Keratinocyte (primary cell): ENCODE measurements at regions not wholly inside any gene's neighbourhood (a gene's known extent, or its start where the extent isn't known, plus 50 kb on each side); places are given as distances from the start of the nearest gene placed in this dataset.

ENCODE experiments used
- DNase-seq: peaks from one replicate; pipeline ENCODE4 v3.0.0-alpha.2; 2011; ENCODE audit warnings: low read depth, missing footprints, low spot score
- FAIRE-seq: peaks from 2 replicates; lab custom pipeline; 2011; peaks lifted over from hg19 to GRCh38; lab: Jason Lieb, UNC
- H2AFZ ChIP-seq: 2 replicates; pipeline ENCODE4 v1.6.0; 2012; ENCODE audit warnings: low read length, control low read depth, inconsistent platforms; ENCODE audit not compliant: control insufficient read depth
- H3K27ac ChIP-seq: 2 replicates; pipeline ENCODE4 v1.5.1; 2011; ENCODE audit warnings: low read length; ENCODE audit not compliant: control insufficient read depth, insufficient read depth
- H3K27me3 ChIP-seq: 3 replicates; pipeline ENCODE4 v1.6.0; 2011; ENCODE audit warnings: low read length; ENCODE audit not compliant: control insufficient read depth, insufficient read depth; ENCODE audit errors: extremely low read depth
- H3K36me3 ChIP-seq, 2 experiments: 2 replicates in 1 of 2; 3 replicates in 1 of 2; pipeline ENCODE4 v1.5.1; 2011; ENCODE audit warnings: low read length in 2 of 2, mild to moderate bottlenecking in 1 of 2; ENCODE audit not compliant: control insufficient read depth in 2 of 2, insufficient read depth in 2 of 2; ENCODE audit errors: extremely low read depth in 1 of 2
- H3K4me1 ChIP-seq: 3 replicates; pipeline ENCODE4 v1.5.1; 2011; ENCODE audit warnings: low read length; ENCODE audit not compliant: control insufficient read depth, insufficient read depth; ENCODE audit errors: extremely low read depth
- H3K4me2 ChIP-seq: 3 replicates; pipeline ENCODE4 v1.6.0; 2011; ENCODE audit warnings: low read depth, low read length; ENCODE audit not compliant: control insufficient read depth, insufficient read depth; ENCODE audit errors: extremely low read depth
- H3K4me3 ChIP-seq, 3 experiments: fragments of 200-600 bp in 1 of 3; sonication (generic) in 1 of 3; 2 replicates in 2 of 3; 3 replicates in 1 of 3; pipeline ENCODE4 v1.5.1; 2011 to 2016; ENCODE audit warnings: low read length in 3 of 3, mild to moderate bottlenecking in 3 of 3, control low read depth in 2 of 3, inconsistent platforms in 1 of 3, low read depth in 1 of 3, mixed read lengths in 1 of 3, mixed run types in 1 of 3, moderate library complexity in 1 of 3; ENCODE audit not compliant: control insufficient read depth in 2 of 3, insufficient read depth in 2 of 3; ENCODE audit errors: extremely low read depth in 1 of 3
- H3K79me2 ChIP-seq: 2 replicates; pipeline ENCODE4 v1.6.0; 2012; ENCODE audit warnings: low read length; ENCODE audit not compliant: control insufficient read depth, insufficient read depth
- H3K9ac ChIP-seq: 3 replicates; pipeline ENCODE4 v1.6.0; 2011; ENCODE audit warnings: low read length; ENCODE audit not compliant: control insufficient read depth, insufficient read depth; ENCODE audit errors: extremely low read depth
- H3K9me1 ChIP-seq: 3 replicates; pipeline ENCODE4 v1.6.0; 2011; ENCODE audit warnings: low read length; ENCODE audit not compliant: control insufficient read depth, insufficient read depth; ENCODE audit errors: extremely low read depth
- H3K9me3 ChIP-seq: 2 replicates; pipeline ENCODE4 v1.5.1; 2012; ENCODE audit warnings: low read depth, low read length; ENCODE audit not compliant: control insufficient read depth
- H4K20me1 ChIP-seq: 3 replicates; pipeline ENCODE4 v1.6.0; 2011; ENCODE audit warnings: low read length; ENCODE audit not compliant: control insufficient read depth, insufficient read depth; ENCODE audit errors: extremely low read depth
- EZH2 ChIP-seq: IDR thresholded peaks from one replicate; pipeline ENCODE4 v1.6.1; 2012; ENCODE audit warnings: inconsistent platforms, mild to moderate bottlenecking, low read length, moderate library complexity
- dilution Hi-C: fragments of 300-500 bp; cut with MboI; formaldehyde crosslinking; loops from one replicate; pipeline ENCODE4 v1.7.0; 2020; ENCODE audit warnings: low sequenced_read_pairs; ENCODE audit not compliant: extremely low pct_ligation_motif_present
- TF ChIP-seq, protein P1 (sequence below), 3 experiments: IDR thresholded peaks in 1 of 3; conservative IDR thresholded peaks in 1 of 3; optimal IDR thresholded peaks in 1 of 3; 2 replicates in 2 of 3; 3 replicates in 1 of 3; pipeline versions ENCODE3 to v1.5.1; 2011; ENCODE audit warnings: low read length in 3 of 3, mild to moderate bottlenecking in 3 of 3, moderate library complexity in 2 of 3, control low read depth in 1 of 3, inconsistent platforms in 1 of 3; ENCODE audit not compliant: insufficient read depth in 2 of 3; ENCODE audit errors: extremely low read depth in 1 of 3

- no peak overlapping the region for H3K4me3 ChIP-seq
- no peaks in the 10 kb centered on the region for H3K79me2 ChIP-seq
- no peaks in the 10 kb centered on the region for H3K27me3 ChIP-seq
- no peak overlapping the region for H3K4me2 ChIP-seq
- dilution Hi-C loops, result no loop called here
- H2AFZ ChIP-seq, result no peak overlapping the region
- no peak for FAIRE-seq
- H3K9me1 ChIP-seq, result no peaks in the 10 kb centered on the region
- TF ChIP-seq, protein P1, sequence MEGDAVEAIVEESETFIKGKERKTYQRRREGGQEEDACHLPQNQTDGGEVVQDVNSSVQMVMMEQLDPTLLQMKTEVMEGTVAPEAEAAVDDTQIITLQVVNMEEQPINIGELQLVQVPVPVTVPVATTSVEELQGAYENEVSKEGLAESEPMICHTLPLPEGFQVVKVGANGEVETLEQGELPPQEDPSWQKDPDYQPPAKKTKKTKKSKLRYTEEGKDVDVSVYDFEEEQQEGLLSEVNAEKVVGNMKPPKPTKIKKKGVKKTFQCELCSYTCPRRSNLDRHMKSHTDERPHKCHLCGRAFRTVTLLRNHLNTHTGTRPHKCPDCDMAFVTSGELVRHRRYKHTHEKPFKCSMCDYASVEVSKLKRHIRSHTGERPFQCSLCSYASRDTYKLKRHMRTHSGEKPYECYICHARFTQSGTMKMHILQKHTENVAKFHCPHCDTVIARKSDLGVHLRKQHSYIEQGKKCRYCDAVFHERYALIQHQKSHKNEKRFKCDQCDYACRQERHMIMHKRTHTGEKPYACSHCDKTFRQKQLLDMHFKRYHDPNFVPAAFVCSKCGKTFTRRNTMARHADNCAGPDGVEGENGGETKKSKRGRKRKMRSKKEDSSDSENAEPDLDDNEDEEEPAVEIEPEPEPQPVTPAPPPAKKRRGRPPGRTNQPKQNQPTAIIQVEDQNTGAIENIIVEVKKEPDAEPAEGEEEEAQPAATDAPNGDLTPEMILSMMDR (optimal IDR thresholded peaks at IDR 0.05 in 1 of 3, IDR thresholded peaks at IDR 0.05 in 1 of 3, conservative IDR thresholded peaks at IDR 0.05 in 1 of 3; ENCODE audit: extremely low read depth in 1 of 3, insufficient read depth in 2 of 3, low read length in 3 of 3), result no peak
- TF ChIP-seq EZH2, result no peak
- no peak for DNase-seq
- H3K9ac ChIP-seq, result no peak overlapping the region
- H3K9me3 ChIP-seq, result no peaks in the 10 kb centered on the region
- no peaks in the 10 kb centered on the region for H3K36me3 ChIP-seq
- H3K4me1 ChIP-seq, result no peaks in the 10 kb centered on the region
- H3K27ac ChIP-seq, result no peak overlapping the region
- H4K20me1 ChIP-seq, result no peaks in the 10 kb centered on the region
These were observed 1402.4 kb upstream of the FLRT2 start for GRCh38 chr14:84127495-84127894.

DNA sequence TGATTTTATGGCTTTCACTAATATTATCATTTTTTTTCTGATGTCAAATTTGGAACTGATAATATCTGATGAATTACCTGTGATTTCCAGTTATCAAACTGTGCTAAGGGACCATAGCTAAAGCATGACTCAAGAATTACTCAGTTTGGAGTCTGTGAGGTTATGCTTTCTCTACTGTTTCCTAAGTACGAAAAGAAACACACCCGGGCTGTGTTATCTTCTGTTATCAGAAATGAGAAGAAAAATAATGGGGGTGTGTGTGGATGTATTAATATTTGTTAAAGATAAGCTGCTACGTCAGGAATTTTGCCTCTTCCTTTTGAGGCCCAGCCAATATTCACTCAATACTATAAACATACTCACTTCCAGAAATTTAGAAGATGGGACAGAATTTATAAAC lies 1401.9 kb upstream of the FLRT2 start:
- H3K27ac ChIP-seq, result no peak overlapping the region
- H3K27me3 ChIP-seq, result no peaks in the 10 kb centered on the region
- no peaks in the 10 kb centered on the region for H3K4me1 ChIP-seq
- H3K4me2 ChIP-seq, result no peak overlapping the region
- no peaks in the 10 kb centered on the region for H4K20me1 ChIP-seq
- dilution Hi-C loops, result no loop called here
- no peak for DNase-seq
- H3K9me1 ChIP-seq, result no peaks in the 10 kb centered on the region
- no peaks in the 10 kb centered on the region for H3K79me2 ChIP-seq
- TF ChIP-seq EZH2, result no peak
- TF ChIP-seq, protein P1 (optimal IDR thresholded peaks at IDR 0.05 in 1 of 3, IDR thresholded peaks at IDR 0.05 in 1 of 3, conservative IDR thresholded peaks at IDR 0.05 in 1 of 3; ENCODE audit: extremely low read depth in 1 of 3, insufficient read depth in 2 of 3, low read length in 3 of 3), result no peak
- no peak for FAIRE-seq
- no peaks in the 10 kb centered on the region for H3K9me3 ChIP-seq
- no peak overlapping the region for H3K9ac ChIP-seq
- H2AFZ ChIP-seq, result no peak overlapping the region
- no peak overlapping the region for H3K4me3 ChIP-seq
- no peaks in the 10 kb centered on the region for H3K36me3 ChIP-seq
